B cell (primary cell): ENCODE measurements at regions not wholly inside any gene's neighbourhood (a gene's known extent, or its start where the extent isn't known, plus 50 kb on each side); places are given as distances from the start of the nearest gene placed in this dataset.

Experiments used
- ATAC-seq: fragments of 200-7000 bp; cut with Tn5 transposase; one replicate; pipeline ENCODE4 v1.10.0; 2021; ENCODE audit warnings: low read depth, mild to moderate bottlenecking, moderate number of reproducible peaks, moderate library complexity
- CTCF ChIA-PET: fragments of 350-600 bp; sonication (Branson Sonifier 250); formaldehyde crosslinking; loops from one replicate; lab custom pipeline; 2021; ENCODE audit warnings: antibody characterized with exemption, inconsistent platforms; lab: Charles Lee
- POLR2A ChIA-PET: fragments of 350-600 bp; sonication (Branson Sonifier 250); formaldehyde crosslinking; loops from one replicate; lab custom pipeline; 2021; ENCODE audit warnings: antibody characterized with exemption; lab: Charles Lee
- DNase-seq: peaks from one replicate; pipeline ENCODE4 v3.0.0; 2013
- H2AFZ ChIP-seq: 2 replicates; pipeline ENCODE4 v1.6.1; 2012; ENCODE audit warnings: mild to moderate bottlenecking, low read depth, low read length; ENCODE audit not compliant: insufficient read depth, poor library complexity, severe bottlenecking
- H3K27ac ChIP-seq, 2 donors: 1 replicate in 1 of 2; 2 replicates in 1 of 2; pipeline ENCODE4 v1.5.1; 2012 to 2013; ENCODE audit warnings: low read length in 2 of 2, mild to moderate bottlenecking in 2 of 2, moderate library complexity in 1 of 2
- H3K27me3 ChIP-seq, 4 experiments: fragments of 200-600 bp in 1 of 4; sonication (generic) in 1 of 4; replicated peaks in 1 of 4; 1 replicate in 2 of 4; 2 replicates in 2 of 4; pipeline versions ENCODE4 v1.6.1 to v1.7.0; 2013 to 2016; ENCODE audit warnings: low read length in 3 of 4, mild to moderate bottlenecking in 2 of 4, mixed read lengths in 1 of 4, moderate library complexity in 1 of 4; ENCODE audit not compliant: insufficient read depth in 4 of 4, control insufficient read depth in 3 of 4; ENCODE audit errors: control extremely low read depth in 1 of 4
- H3K36me3 ChIP-seq, 2 experiments: replicated peaks in 1 of 2; 1 replicate in 1 of 2; 2 replicates in 1 of 2; pipeline versions ENCODE4 v1.6.1 to v1.7.1; 2013; ENCODE audit warnings: low read length in 1 of 2; ENCODE audit not compliant: insufficient read depth in 2 of 2, control insufficient read depth in 1 of 2; ENCODE audit errors: control extremely low read depth in 1 of 2, extremely low read depth in 1 of 2
- H3K4me1 ChIP-seq, 2 donors: fragments of 200-600 bp in 1 of 2; sonication (generic) in 1 of 2; 1 replicate in 1 of 2; 2 replicates in 1 of 2; pipeline versions ENCODE4 v1.5.1 to v1.6.1; 2013 to 2017; ENCODE audit warnings: low read length in 2 of 2; ENCODE audit not compliant: control insufficient read depth in 2 of 2, insufficient read depth in 2 of 2
- H3K4me2 ChIP-seq: replicated peaks from 2 replicates; pipeline ENCODE3; 2012; ENCODE audit warnings: mild to moderate bottlenecking, low read depth, low read length; ENCODE audit not compliant: poor library complexity, severe bottlenecking
- H3K4me3 ChIP-seq, 5 experiments: fragments of 200-600 bp in 1 of 5; sonication (generic) in 1 of 5; 1 replicate in 3 of 5; 2 replicates in 2 of 5; pipeline versions ENCODE4 v1.5.1 to v1.7.0; 2011 to 2016; ENCODE audit warnings: low read length in 4 of 5, mild to moderate bottlenecking in 4 of 5, low read depth in 2 of 5, control low read depth in 1 of 5, moderate library complexity in 1 of 5; ENCODE audit not compliant: insufficient read depth in 1 of 5; ENCODE audit errors: control extremely low read depth in 1 of 5, extremely low read depth in 1 of 5
- H3K79me2 ChIP-seq: fragments of 200-600 bp; sonication (generic); one replicate; pipeline ENCODE4 v1.6.0; 2016; ENCODE audit warnings: low read length; ENCODE audit not compliant: control insufficient read depth, insufficient read depth
- H3K9ac ChIP-seq: fragments of 200-600 bp; sonication (generic); 2 replicates; pipeline ENCODE4 v1.6.1; 2017; ENCODE audit warnings: mild to moderate bottlenecking, low read length, moderate library complexity
- H3K9me3 ChIP-seq, 3 donors: one replicate each; pipeline versions ENCODE4 v1.6.1 to v1.7.1; 2013; ENCODE audit warnings: low read length in 2 of 3; ENCODE audit not compliant: control insufficient read depth in 2 of 3, insufficient read depth in 1 of 3; ENCODE audit errors: control extremely low read depth in 1 of 3
- H4K20me1 ChIP-seq: 2 replicates; pipeline ENCODE4 v1.6.0; 2012; ENCODE audit warnings: mild to moderate bottlenecking, low read length; ENCODE audit not compliant: insufficient read depth, control insufficient read depth, poor library complexity, severe bottlenecking
- H3K27ac Mint-ChIP-seq: one replicate; pipeline ENCODE4 v1.8.0; 2021; ENCODE audit warnings: mixed read lengths
- H3K27me3 Mint-ChIP-seq: one replicate; pipeline ENCODE4 v1.8.0; 2021; ENCODE audit warnings: mixed read lengths
- H3K4me1 Mint-ChIP-seq: one replicate; pipeline ENCODE4 v1.8.0; 2021; ENCODE audit warnings: mixed read lengths
- H3K4me3 Mint-ChIP-seq: one replicate; pipeline ENCODE4 v1.8.0; 2021; ENCODE audit warnings: mixed read lengths
- H3K9me3 Mint-ChIP-seq: one replicate; pipeline ENCODE4 v1.8.0; 2022; ENCODE audit warnings: mixed read lengths; ENCODE audit not compliant: insufficient read depth
- EZH2 ChIP-seq: IDR thresholded peaks from 2 replicates; pipeline ENCODE4 v1.6.1; 2012; ENCODE audit warnings: borderline replicate concordance, low read depth, mild to moderate bottlenecking, moderate library complexity, low read length; ENCODE audit not compliant: insufficient read depth, poor library complexity, severe bottlenecking
- WGBS: methylation state at CpG from one replicate; pipeline ENCODE4 v1.1.5; 2013; ENCODE audit warnings: missing lambda C conversion rate; ENCODE audit not compliant: insufficient coverage; 5-methylcytosine and 5-hydroxymethylcytosine counted together
- intact Hi-C: fragments of 100-400 bp; cut with micrococcal nuclease; formaldehyde crosslinking; loops from one replicate; pipeline ENCODE4 v1.10.0; 2022
- TF ChIP-seq, protein P1 (sequence below): fragments of 200-600 bp; IDR thresholded peaks from one replicate; pipeline ENCODE4 v1.8.0; 2022; ENCODE audit warnings: antibody characterized with exemption, mild to moderate bottlenecking

DNA sequence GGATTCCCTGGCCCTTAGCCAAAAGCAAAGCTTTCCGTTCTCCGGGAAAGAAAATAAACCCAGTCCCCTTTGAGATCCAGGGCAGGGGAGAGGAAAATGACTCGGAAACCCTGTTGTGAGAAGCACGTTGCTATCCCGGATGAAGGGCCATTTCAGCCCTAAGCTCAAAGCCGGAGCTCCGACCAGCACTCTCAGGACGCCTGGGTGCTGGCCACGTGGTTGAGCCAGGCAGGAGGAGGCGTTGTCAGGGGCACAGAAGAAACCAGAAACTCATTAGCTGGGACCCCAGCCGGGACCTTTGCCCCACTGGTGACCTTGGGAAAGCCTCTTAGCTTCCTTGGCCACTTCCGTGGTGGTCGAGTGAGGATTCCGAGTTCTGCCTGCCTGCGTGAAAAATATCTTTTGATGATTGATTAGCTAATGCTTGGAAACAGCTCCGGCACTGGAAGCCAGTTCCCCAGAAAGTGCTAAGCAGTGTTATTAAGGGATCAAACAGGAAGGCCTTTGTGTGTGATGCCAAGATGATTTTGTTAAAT, 57.6 kb upstream of the FZD10 start:
- no peaks in the 10 kb centered on the region for H3K36me3 ChIP-seq
- H3K4me1 Mint-ChIP-seq: no peaks in the 10 kb centered on the region
- intact Hi-C loops: no loop called here
- peaks cover 0 to 21% (median 0%) of the 10 kb centered on the region in 3 donors for H3K9me3 ChIP-seq
- WGBS: 14% methylated on average over 16 of the region's 16 CpGs
- no peaks in the 10 kb centered on the region for H3K79me2 ChIP-seq
- TF ChIP-seq EZH2: no peak
- TF ChIP-seq, protein P1, sequence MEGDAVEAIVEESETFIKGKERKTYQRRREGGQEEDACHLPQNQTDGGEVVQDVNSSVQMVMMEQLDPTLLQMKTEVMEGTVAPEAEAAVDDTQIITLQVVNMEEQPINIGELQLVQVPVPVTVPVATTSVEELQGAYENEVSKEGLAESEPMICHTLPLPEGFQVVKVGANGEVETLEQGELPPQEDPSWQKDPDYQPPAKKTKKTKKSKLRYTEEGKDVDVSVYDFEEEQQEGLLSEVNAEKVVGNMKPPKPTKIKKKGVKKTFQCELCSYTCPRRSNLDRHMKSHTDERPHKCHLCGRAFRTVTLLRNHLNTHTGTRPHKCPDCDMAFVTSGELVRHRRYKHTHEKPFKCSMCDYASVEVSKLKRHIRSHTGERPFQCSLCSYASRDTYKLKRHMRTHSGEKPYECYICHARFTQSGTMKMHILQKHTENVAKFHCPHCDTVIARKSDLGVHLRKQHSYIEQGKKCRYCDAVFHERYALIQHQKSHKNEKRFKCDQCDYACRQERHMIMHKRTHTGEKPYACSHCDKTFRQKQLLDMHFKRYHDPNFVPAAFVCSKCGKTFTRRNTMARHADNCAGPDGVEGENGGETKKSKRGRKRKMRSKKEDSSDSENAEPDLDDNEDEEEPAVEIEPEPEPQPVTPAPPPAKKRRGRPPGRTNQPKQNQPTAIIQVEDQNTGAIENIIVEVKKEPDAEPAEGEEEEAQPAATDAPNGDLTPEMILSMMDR: no peak
- H2AFZ ChIP-seq: peak overlapping the region; percentile 22
- no peak overlapping the region for H3K9ac ChIP-seq
- H3K4me2 ChIP-seq: no peak overlapping the region
- H3K27me3 Mint-ChIP-seq: peaks cover 6% of the 10 kb centered on the region
- no peak for DNase-seq
- no peak overlapping the region for H3K4me3 ChIP-seq
- ChIA-PET POLR2A (no interaction called here), CTCF (no interaction called here)
- peaks cover 3% of the 10 kb centered on the region for H3K9me3 Mint-ChIP-seq
- no peaks in the 10 kb centered on the region for H3K4me1 ChIP-seq
- ATAC-seq: no peak
- no peak overlapping the region for H3K4me3 Mint-ChIP-seq
- no peak overlapping the region for H3K27ac Mint-ChIP-seq
- no peaks in the 10 kb centered on the region for H4K20me1 ChIP-seq
- H3K27me3 ChIP-seq: peaks cover 0 to 4% (median 0%) of the 10 kb centered on the region in 4 experiments
- no peak overlapping the region for H3K27ac ChIP-seq

DNA sequence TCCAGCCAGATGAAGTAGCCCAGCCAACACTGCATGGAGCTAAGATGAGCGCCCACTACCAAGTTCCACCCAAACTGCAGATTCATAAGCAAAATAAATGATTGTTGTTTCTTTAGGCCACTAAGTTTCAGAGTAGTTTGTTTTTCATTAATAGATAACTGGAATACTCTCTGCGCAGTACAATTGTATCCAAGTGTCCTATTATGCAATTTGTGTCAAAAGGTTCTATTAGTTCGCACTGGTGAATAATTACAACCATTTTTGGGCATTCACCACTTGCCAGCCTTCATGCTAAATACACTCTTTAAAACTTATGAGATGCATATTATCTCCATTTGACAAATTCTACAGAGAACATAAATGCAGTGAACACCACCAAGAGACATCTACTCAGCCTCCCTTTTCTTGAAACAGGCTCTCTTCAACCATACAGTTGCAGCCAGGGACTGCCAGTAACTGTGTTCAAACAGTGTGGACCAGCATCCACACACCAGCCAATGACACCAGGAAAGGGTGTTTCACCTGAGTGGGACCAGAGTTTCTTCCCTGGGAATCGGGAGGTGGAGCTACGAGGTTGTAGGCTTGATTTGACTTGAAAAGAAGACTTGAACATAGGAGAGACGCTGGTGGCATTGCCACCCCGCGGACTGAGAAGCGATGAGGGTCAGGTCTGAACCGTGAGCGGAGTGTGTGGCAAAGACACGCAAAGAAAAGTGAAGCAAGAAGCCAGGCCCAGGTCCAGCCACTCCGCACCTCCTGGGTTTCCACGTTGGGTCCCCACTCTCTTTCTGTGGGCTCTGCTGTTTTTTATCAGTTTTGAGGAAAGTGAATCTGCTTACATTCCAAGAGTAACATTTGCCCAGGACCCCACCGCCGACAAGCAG, 53.0 kb upstream of the FZD10 start:
- H3K4me2 ChIP-seq: no peak overlapping the region
- no peak overlapping the region for H3K4me3 Mint-ChIP-seq
- no peaks in the 10 kb centered on the region for H3K9me3 Mint-ChIP-seq
- H3K9me3 ChIP-seq: peaks cover 0 to 29% (median 0%) of the 10 kb centered on the region in 3 donors
- no peaks in the 10 kb centered on the region for H3K4me1 ChIP-seq
- H3K27me3 ChIP-seq: peaks cover 0 to 4% (median 0%) of the 10 kb centered on the region in 4 experiments
- H3K36me3 ChIP-seq: no peaks in the 10 kb centered on the region
- POLR2A ChIA-PET: no interaction called here
- H3K27me3 Mint-ChIP-seq: peaks cover 11% of the 10 kb centered on the region
- no peak overlapping the region for H3K9ac ChIP-seq
- intact Hi-C loops: no loop called here
- no peak overlapping the region for H3K27ac ChIP-seq
- no peaks in the 10 kb centered on the region for H3K79me2 ChIP-seq
- H4K20me1 ChIP-seq: no peaks in the 10 kb centered on the region
- H3K27ac Mint-ChIP-seq: no peak overlapping the region
- WGBS: 85% methylated on average over 14 of the region's 16 CpGs
- H3K4me3 ChIP-seq: no peak overlapping the region
- DNase-seq (no peak), ATAC-seq (no peak)
- no peak overlapping the region for H2AFZ ChIP-seq
- TF ChIP-seq, protein P1: no peak
- no peak for TF ChIP-seq EZH2
- H3K4me1 Mint-ChIP-seq: no peaks in the 10 kb centered on the region
- CTCF ChIA-PET: no interaction called here
